ENCODE measurements at regions not wholly inside any gene's neighbourhood (a gene's known extent, or its start where the extent isn't known, plus 50 kb on each side); places are given as distances from the start of the nearest gene placed in this dataset.
"Not testable (repeated sequence)": the region's sequence is repeated elsewhere in the genome, so short reads cannot be mapped to it uniquely, and the experiment has no call there.

DNA sequence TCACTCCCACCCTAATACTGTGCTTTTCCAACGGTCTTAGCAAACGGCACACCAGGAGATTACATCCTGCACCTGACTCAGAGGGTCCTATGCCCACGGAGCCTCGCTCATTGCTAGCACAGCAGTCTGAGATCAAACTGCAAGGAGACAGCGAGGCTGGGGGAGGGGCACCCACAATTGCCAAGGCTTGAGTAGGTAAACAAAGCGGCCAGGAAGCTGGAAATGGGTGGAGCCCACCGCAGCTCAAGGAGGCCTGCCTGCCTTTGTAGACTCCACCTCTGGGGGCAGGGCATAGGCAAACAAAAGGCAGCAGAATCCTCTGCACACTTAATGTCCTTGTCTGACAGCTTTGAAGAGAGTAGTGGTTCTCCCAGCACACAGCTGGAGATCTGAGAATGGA is 450.2 kb downstream of the DIRAS2 start:
- peak; percentile 64 for DNase-seq

DNA sequence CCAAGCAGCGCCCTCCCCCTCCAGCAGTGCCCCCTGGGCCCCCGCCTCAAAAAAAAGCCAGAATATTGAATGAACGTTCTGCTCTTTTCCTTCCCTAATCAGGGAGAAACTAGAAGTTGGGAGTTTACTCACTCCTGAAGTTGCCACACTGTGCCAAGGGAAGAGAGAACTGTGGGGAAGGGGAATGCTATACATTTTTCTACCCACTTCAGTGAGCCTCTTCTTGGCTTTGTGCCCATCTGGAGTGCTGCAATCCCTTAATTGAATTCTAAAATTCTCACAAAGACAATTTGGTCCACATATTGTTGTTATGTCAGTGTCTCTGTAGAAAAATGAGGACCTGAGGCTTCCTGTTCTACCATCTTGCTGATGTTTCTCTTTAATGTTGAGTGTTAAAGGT is 443.7 kb downstream of the DIRAS2 start:
- no peak for DNase-seq

DNA sequence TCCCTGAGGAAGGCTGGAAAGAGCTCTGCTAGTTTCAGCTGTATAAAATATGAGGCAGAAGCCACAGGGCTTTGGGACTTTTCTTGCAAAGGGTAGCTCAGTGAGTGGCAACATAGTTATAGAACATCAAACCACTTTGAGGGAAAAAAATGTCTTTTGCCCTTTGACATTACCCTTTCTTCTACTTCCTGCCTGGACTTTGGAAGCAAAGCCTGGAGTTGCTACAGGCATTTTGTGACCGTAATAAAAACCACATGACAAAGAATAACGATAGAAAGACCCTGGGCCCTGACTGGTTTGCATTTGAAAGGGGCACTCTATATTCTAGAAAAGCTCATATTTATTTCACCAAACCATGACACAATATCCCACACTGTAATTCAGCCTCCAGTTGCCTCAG is 440.9 kb downstream of the DIRAS2 start:
- DNase-seq = no peak

DNA sequence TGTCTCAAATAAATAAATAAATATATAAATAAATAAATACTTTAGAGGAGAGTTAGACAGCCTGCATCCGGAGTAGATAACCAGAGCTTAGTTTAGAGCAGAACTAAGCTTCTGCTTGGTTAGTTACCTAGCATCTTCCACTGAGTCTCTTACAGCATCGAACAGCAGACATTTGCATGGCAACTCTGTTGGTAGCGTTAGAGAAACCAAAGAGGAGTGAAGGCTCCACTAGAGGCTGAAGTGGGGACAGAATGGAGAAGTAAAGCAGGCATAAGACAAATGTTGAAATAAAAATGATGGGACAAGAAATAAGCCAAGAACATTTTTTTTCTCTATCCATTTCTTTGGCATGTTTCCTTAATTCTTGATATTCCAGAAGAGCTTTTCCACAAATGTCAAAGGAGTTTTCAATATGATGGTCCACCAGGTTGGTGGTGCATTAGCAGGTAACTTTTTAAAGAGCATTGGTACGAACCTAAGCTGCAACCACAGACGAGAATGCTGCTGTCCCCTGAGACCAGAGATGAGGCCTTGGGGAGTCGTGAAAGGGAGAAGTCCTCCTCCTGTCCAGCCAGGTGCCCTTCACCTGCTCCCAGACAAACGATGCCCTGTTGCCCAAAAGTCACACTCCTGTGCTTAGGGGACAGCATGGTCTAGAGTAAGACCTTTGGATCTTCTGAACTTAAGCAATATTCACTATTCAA is 438.3 kb downstream of the DIRAS2 start:
- no peak for DNase-seq

DNA sequence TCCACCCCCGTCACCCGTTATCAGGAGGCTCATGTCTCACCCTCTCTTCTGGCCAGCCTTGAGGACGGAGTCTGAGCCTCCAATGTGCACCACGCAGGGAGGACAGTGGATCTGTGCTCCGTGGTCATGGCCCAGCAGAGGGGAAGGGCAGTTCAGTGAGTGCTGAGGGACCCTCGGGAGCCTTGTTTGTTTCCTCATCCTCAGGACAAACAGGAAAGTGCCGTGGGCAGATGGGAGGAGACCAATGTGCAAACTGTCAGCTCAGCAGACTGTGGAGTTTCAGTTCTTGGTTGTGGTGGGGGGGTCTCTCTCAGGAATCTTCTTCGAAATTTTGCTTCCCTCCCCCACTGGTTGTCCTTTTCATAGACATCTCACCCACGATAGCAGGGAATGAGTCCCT is 429.6 kb downstream of the DIRAS2 start:
- not testable (repeated sequence) for DNase-seq

DNA sequence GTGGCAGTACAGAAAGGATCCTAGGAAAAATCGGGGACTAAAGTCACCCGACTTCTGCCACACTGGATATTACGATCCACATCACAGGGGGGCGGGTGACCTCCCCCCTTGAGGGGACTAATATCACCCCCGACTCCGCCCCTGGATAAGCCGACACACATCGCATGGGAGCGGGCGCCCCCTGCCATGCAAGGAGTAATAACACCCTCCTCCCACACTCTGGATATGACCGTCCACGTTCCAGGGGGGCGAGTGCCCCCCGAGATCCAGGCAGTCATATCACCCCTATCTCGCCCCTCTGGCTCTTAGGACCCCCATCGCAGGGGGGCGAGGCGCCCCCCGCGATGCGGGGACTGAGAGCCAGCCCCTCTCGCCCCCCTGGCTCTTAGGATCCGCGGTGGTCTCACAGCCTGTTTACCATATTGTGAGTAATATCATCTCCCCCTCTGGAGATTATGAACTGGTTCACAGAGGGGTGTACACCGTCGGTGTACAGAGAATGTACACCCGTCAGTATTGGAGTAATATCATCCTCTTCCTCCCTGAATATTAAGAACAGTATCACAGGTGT is 423.0 kb downstream of the DIRAS2 start:
- peak; percentile 25 for DNase-seq

DNA sequence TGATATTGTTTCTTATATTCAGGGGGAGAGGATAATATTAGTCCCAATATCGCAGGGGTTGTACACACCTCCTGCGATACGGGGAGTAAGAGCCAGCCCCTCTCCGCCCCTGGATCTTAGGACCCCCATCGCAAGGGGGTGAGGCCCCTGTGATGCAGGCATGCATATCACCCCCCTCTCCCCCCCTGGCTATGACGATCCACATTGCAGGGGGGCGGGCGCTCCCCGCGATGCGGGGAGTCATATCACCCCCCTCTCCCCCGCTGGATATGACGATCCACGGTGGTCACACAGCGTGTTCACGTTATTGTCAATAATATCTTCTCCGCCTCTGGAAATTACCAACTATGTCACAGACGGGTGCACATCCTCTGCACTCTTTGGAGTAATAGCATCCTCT is 420.7 kb downstream of the DIRAS2 start:
- DNase-seq = not testable (repeated sequence)

DNA sequence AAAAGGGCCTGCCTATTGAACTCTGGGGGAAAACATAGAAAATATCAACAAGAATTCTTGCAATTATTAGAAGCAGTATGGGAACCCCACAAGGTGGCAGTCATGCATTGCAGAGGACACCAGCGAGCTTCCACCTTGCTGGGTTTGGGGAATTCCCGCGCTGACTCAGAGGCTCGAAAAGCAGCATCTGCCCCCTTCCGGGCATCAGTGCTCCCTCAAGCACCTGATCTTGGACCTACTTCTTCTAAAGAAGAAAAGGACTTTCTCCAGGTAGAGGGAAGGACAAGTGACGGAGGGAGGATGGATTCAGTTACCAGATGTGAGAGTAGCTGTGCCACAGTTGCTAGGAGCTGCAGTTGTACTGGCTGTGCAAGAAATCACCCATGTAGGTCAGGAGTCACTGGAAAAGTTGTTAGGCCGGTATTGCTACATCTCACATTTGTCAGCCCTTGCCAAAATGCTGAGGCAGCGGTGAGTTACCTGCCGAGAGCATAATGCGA is 415.7 kb downstream of the DIRAS2 start:
- peak; percentile 70 for DNase-seq

DNA sequence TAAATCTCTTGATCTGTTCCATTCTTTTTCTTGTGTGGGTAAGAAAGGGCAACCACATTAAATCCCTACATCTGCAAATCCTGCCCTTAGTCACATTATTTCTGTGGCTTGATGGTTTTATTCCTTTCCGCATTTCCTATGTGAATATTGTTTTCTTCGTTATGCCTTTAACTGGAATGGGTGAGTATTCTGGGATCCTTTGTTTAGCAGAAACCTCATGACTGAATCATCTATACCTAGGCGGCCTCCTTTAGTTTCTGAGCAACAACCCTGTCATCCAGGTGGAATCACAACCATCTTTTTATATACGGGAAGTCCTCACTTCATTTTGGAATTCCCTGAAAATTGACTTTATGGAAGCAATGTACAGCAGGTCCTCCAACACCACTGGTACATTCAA is 409.5 kb downstream of the DIRAS2 start:
- DNase-seq = not testable (repeated sequence)

DNA sequence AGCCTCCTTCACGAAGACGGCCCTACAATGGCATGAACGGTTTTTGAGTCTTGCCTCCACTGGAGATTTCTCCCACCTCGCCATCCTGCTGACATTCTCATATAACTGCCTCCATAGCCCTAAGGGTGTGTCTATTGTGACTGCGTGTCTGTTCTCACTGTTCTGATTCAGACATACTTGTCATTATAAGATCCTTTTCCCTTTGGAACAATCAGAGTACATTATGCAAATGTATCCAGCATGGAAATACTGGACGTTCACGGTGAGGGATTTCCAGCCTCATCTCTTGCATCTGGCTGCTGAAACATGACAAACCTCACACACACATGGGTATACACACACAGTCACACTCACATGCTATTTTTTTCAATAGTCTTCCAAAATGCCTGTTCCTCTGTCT is 402.1 kb downstream of the DIRAS2 start:
- DNase-seq = no peak

DNA sequence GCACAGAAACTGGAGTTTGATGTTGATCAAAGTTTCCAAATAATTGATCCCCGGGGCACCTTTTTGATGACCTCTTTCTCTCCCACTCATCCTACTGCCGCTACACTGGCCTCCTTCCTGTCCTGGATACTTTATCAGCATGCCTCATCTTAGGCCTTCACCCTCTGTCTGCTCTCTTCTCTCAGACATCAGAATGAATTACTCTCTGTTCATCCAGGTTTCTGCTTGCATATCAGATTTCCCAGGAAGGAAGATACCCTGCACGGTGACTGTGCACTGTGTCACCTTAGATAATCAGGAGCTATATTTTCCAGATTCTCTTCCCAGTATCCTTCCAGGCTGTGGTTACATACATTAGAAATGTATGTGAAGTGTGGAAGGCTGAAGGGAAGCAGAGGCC is 397.0 kb downstream of the DIRAS2 start:
- DNase-seq = no peak

DNA sequence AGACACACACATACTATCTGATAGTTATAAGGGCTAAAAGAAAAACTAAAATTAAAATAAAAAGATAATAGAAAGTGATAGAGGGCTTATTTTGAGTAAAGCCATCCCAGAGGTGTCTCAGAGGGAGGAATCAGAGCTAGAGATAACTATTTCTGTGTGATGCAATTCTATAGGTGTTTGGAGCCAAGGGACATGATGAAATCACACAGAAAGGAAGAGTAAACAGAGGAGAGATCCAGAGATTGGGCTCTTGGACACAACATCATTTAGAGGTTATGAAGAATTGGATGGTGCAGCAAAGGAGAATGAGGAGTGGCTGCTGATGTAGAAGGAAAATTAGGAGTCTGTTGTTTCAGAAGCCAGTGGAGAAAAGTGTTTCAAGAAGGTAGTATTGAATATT is 393.5 kb downstream of the DIRAS2 start:
- no peak for DNase-seq

DNA sequence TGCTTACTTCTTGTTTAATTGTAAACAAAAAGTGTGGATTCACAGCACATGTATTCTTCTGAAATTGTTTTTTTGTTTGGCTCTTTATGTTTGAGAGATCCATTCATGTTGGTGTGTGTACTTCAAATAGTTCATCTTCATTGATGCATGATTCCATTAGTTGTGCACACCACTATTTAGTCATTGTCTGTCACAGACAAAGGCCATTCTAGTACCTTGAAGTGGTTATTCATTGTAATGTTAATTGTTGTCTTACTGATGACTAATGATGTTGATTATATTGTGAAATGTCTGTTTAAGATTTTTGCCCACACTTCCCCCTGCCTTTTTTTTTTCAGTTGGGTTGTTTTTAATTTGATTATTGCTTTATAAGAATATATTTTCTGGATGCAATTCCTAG is 391.3 kb downstream of the DIRAS2 start:
- DNase-seq = no peak

DNA sequence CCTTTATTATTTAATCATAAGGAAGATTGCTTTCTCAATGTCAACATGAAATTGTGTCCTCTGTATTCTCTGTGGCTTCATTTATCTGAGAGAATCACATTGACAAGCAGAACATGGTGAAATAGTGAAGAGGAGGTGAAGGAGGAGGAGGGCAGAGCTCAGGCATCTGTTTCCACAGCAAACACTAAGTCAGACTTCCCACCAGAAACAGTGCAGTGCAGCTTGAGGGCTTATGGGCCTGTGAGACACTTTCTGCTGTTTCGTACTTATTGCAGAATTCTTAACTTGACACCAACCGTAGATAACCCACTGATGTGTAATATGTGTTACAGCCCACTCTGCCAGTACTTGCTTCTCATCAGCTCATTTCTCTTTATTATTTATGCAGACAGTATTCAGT is 386.3 kb downstream of the DIRAS2 start:
- no peak for DNase-seq

DNA sequence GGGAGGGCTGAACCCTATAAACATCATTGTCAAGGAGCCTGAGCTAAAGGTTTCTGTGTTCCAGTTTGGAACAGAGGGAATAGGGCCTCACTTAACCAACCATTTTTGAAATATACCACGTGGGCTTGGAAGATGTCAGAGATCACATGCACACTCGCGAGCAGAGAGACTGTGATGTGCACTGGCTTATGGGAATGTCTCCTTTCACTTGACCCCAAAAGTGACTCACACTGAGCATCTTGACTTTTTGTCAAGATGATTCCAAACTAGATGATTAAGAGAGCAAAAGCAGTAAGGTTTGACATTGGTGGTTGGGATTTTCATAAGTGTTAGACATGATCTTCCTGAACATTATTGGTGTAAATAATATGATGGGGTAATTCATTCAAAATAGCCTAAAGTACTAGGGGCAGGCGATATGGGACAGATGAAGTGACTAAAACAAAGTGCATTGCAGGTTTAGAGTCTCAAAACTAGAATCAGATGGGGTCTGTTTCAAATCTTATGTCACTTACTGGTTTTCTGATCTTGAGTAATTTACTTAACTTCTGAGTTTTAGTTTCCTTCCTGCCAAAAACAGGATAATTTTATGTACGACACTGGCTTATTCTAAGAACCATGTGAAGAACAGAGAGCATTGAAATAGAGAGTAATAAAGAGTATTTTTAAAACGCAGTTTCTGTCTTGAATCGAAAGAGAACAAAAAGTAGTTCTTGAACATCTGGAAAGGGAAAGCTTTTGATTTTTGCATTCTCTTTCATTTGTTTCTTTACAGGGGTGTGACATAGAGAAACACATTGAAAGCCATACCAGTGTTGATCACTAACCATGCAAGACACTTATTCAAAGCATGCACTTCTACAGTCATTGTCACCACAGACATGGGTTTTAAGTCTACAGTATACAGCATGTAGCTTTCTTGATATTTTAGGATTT is 383.0 kb downstream of the DIRAS2 start:
- DNase-seq = no peak

DNA sequence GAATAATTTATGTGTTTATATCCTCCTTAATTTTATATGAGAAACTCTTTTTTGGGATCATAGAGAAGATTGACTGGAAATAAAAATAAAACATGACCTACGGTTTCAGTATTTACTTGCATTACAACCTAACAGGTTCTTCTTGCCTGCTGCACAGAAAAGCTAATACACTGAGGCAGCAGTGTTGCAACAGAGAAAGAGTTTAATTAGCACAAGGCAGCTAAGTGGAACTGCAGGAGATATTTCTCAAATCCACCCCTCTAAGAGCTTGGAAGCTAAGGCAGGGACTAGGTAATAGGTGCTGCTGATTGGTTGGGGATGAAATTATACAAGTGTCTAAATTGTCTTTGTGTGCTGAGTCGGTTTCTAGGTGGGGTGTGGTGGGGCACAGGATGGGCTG is 380.9 kb downstream of the DIRAS2 start:
- DNase-seq = no peak

DNA sequence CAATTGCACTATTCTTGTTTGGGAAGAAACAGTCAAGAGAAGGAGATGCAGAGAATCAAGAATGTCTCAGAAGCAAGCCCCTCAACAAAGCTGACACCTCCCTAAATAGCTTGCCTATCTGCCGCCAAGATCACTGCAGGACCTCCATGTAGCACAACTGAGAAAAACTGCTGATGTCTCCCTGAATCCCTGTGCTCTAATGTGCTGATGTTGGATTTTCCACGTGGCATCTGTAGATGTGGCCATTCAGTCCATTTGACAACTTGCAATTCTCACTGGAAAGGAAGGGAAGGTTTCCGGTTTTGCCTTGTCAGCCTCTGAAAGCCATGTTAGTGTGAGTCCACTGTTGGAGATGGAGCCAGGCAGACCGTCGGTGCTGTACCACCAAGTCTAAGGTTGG is 374.0 kb downstream of the DIRAS2 start:
- DNase-seq = no peak

DNA sequence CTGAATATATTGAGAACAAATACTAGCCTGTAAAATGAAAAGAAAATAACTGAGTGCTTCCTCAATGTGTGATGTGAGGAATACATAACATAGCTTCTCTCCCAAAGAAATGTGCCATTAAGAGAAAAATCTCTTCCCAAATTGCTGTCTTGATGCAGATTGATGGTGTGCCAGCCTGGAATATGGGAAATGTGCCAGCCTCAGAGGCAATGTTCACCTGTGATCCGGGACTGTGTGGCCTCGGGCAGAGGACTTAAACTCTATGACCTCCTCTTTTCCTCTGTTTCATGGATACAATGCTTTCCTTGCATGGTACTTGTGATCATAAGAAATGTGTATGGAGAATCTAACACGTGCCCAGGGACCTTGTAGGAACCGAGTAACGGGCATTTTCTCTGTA is 370.9 kb downstream of the DIRAS2 start:
- no peak for DNase-seq

DNA sequence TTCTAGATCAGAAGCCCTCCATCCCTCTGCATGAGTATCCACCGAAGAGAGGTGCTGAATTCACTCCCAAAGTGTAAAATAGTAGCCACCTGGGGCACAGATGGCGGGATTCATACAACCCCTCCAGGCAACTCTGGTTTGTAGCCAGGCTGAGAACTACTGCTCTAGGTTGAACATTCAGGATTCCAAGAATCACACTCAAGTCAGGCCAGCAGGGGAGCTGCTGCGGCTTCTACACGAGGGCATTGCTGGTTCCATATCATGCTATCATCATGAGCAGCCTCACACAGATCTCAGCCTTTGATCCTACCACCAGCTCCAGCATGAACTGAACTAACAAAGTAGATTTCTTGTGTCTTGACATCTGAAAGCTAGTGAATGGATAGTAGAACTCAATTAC is 367.9 kb downstream of the DIRAS2 start:
- no peak for DNase-seq

DNA sequence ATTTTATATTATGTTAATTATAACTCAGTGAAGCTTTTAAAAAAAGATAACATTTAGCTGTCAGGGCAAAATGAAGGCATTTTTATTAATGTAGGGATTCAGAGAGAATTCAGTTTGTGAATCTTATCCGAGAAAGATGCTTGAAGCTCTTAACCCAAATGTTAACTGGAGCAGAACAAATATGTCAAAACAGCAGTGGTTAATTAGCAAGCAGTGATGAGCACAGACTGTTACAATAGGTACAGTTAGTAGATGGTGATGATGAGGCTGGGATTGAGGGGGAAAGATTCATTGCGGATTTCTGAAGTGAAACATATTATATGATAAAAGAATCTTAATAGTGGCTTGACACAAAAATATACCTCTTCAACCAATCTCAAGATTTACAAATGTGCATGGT is 356.7 kb downstream of the DIRAS2 start:
- no peak for DNase-seq

DNA sequence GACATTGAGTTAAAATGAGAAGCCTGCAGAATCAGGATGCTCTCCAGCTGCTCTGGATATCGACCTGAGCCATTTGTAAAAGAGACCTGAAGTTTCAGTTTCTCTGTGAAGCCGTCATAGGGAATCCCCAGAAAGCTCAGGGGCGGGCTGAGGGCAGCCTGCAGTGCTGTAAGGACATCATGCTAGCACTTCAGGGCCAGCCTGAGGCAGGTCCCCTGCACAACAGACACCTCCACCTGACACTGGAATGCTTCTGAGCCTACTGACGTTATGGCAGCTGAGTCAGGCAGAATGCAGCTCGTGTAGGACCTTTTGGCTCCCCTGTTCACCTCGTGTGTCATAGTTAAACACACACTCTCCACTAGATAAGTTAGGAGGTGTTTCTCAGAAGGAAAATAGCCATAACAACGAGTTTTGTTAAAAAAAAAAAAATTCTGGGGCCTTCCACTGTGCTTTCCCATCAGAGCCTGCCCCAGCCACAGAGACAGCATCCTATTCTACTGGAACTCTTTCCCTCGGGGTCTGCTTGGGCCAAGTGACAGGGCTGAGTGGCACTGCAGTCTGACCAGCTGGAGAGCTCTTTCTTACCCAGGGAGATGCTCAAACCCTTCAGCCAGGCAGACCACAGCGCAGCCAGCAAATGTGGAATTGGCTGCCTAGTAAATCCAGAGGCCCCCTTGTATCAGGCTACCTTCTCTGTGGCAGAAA is 354.9 kb downstream of the DIRAS2 start:
- DNase-seq = no peak

DNA sequence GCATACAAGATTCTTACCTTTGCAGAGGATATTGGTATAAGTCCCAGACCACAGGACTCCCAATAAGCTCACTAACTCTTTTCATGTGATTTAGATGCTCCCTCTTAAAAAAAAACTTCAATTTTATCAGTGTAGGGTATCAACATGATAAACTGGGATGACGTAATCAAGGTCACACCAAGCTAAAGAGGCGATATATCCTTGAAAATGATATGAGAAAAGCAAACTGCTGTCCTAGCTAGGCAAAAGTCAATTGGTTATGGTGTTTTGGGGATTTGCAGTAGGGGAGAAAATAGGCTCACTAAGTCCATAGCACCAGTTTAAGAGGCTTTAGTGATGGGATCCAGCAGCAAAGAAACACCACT is 354.4 kb downstream of the DIRAS2 start:
- DNase-seq = no peak
